ENCODE measurements at regions not wholly inside any gene's neighbourhood (a gene's known extent, or its start where the extent isn't known, plus 50 kb on each side); places are given as distances from the start of the nearest gene placed in this dataset.
"Not testable (repeated sequence)": the region's sequence is repeated elsewhere in the genome, so short reads cannot be mapped to it uniquely, and the experiment has no call there.

- not testable (repeated sequence) for DNase-seq (ENCODE audit: low read depth in 2 of 2)
These were observed 185.5 kb downstream of the ANXA1 start for GRCh38 chr9:73337182-73337581.

- no peak for DNase-seq (ENCODE audit: low read depth in 2 of 2)
These were observed 192.4 kb downstream of the ANXA1 start for GRCh38 chr9:73344060-73344459.

DNA sequence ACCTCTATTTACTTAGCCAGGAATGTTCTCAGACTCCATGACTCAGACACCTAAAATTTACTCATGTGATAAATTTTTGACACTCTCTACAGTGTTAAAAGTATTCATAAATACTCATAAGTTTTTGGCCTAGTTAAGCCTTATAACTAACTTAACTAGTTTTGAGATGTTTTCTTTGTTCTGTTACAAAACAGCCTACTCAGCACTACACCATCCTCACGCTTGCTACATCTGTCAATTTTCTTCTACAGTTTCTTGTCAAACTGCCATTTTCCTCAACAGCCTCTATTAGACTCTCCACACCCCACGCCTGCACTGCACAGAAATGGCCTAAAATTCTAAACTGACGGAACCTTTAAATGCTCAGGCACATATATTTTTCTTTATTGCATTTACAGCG is 195.5 kb downstream of the ANXA1 start:
- no peak for DNase-seq (ENCODE audit: low read depth in 2 of 2)

DNA sequence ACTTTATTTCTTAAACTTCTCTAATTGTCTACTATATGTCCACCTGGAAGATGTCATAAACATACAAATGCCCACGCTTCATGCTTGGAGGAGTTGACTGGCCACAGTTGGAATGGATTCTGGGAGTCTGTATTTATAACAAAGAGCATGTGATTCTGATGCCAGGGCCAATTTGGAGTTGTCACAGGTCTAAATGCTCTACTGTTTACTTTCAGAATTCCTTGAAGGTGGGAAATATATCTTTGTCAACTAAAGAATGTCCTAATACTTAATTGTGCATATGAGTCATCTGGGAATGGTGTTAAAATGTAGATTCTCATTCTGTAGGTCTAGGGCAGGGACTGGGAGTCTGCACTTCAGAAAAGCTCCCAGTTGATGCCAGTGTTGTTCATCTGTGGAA is 196.1 kb downstream of the ANXA1 start:
- no peak for DNase-seq (ENCODE audit: low read depth in 2 of 2)

DNA sequence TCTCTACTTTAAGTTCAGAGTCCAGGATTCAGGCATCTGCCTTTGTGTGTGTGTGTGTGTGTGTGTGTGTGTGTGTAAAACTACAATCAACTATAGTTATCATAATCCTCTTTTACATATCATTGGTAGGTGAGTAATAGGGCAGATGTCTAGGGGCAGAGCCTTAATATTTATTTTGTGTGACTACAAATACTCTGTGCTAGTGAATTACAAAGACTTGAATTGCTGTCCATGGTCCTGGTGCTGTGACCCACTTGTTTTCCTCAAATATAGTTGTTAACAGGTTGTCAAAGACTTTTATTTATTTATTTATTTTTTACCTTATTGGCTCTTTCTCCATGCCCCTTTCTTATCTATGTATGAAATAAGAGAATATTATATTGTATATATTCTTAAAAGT is 196.8 kb downstream of the ANXA1 start:
- no peak for DNase-seq (ENCODE audit: low read depth in 2 of 2)

- DNase-seq (ENCODE audit: low read depth in 2 of 2) = no peak
These were observed 197.8 kb downstream of the ANXA1 start for GRCh38 chr9:73349476-73349875.

- no peak for DNase-seq (ENCODE audit: low read depth in 2 of 2)
These were observed 205.9 kb downstream of the ANXA1 start for GRCh38 chr9:73357607-73358006.

DNA sequence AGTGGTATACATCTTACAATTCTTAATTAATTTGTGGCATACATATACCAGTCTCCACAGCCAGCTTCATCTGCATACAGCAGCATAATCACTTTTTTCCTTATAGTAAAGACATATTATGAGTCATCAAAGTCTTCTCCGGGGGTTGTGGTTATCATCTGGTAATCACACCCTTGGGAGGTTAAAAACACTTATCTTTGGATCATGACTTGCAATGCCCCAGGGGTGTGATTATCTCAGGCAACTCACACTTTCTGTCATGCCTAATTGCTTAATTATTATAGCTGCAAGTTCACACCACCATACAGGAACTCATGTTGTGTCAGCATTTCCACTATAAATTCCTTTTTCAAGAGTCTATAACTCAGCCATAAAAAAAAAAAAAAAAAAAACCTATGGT is 218.4 kb downstream of the ANXA1 start:
- DNase-seq (ENCODE audit: low read depth in 2 of 2) = no peak

DNA sequence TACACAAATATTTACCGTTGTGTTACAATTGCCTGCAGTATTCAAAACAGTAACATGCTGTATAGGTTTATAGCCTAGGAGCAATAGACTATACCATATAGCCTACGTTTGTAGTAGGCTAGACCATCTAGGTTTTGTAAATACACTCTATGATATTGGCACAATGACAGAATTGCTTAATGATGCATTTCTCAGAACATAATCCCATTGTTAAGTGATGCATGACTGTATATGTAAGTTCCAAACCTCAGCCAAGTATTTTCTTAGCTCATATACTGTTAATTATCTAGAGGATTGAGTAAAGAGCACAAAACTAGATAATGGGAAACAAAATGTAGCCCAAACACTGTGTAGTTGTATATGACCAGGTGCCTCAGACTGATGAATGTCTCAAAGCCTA is 220.1 kb downstream of the ANXA1 start:
- DNase-seq (ENCODE audit: low read depth in 2 of 2) = no peak

DNA sequence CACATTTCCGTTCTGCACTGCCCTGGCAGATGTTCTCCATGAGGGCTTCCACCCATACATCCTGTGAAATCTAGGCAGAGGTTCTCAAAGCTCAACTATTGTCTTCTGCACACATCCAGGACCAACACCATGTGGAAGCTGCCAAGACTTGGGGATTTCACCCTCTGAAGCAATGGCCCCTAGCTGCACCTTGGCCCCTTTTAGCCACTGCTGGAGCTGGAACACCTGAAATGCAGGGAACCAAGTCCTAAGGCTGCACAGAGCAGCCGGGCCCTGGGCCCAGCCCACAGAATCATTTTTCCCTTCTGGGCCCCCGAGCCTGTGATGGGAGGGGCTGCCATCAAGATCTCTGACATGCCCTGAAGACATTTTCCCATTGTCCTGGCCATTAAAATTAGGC is 228.7 kb downstream of the ANXA1 start:
- DNase-seq (ENCODE audit: low read depth in 2 of 2) = no peak

- DNase-seq (ENCODE audit: low read depth in 2 of 2) = no peak
These were observed 250.7 kb downstream of the ANXA1 start for GRCh38 chr9:73402081-73403028.

DNA sequence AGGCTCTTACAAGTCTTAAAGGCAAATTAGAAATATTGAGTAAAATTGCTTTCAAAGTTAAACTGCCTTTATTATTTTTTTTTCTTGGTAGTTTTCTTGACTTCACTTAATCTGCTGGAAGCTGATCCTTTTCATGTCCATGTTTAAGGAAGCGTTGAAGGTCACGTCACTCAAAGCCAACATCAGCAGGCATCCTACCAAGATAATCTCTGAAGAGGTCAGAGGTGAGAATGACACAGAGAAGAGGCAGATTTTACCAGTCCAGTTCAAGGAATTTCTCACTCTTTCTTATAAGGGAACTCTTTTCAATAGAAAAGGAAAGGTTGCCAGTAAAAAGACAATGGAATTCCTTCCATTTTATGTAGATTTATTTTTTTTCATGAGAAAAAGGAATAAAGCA is 259.8 kb downstream of the ANXA1 start:
- DNase-seq (ENCODE audit: low read depth in 2 of 2) = no peak

GRCh38 chr9:73412874-73413273 is 261.2 kb downstream of the ANXA1 start:
- no peak for DNase-seq (ENCODE audit: low read depth in 2 of 2)

- no peak for DNase-seq (ENCODE audit: low read depth in 2 of 2)
These were observed 272.2 kb downstream of the ANXA1 start for GRCh38 chr9:73423891-73424290.

DNA sequence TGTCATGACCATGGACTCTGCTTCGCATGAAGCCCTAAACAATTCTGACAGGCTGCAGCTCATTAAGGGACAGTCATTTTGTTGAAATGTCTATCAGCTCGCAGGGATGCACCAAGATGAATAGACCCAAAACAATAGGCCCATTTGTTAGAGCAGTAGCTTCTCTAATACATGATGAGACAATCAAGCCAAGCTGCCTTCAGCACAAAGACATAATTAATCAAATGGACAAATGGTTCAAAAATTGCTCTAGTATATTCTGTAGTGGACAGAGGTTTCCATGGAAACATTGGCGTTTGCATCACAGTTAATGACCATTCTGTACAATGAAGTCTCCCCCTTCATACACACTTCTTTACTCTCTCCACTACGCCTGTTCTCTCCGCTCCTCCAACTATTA is 274.6 kb downstream of the ANXA1 start:
- no peak for DNase-seq (ENCODE audit: low read depth in 2 of 2)

- DNase-seq (ENCODE audit: low read depth in 2 of 2) = no peak
These were observed 283.2 kb downstream of the ANXA1 start for GRCh38 chr9:73434826-73435225.

DNA sequence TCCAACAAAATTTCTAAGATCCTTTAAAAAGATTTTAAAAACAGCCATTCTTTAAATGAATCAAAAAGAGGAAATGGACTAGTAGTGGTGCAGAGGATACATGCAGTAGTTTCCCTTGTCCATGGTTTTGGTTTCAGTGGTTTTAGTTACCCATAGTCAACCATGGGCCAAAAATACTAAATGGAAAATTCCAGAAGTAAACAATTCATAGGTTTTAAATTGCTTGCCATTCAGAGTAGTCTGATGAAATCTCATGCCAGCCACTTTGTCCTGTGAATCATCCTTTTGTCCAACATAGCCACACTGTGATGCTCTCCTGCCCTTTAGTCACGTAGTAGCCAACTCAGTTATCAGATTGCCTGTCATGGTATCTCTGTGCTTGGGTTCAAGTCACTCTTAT is 286.1 kb downstream of the ANXA1 start:
- DNase-seq (ENCODE audit: low read depth in 2 of 2) = no peak

DNA sequence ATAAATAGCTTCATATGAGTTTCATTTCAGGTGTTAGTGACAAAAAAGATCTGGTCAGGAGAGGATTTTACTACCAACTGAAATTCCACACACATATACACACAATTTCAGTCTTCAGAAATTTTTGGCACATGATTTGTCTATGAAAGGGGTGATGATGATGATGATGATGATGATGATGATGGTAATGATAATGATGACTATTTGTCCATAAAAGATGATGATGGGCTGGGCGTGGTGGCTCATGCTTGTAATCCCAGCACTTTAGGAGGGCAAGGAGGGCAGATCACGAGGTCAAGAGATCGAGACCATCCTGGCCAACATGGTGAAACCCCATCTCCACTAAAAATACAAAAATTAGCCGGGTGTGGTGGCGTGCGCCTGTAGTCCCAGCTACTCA is 288.2 kb downstream of the ANXA1 start:
- DNase-seq (ENCODE audit: low read depth in 2 of 2) = not testable (repeated sequence)

DNA sequence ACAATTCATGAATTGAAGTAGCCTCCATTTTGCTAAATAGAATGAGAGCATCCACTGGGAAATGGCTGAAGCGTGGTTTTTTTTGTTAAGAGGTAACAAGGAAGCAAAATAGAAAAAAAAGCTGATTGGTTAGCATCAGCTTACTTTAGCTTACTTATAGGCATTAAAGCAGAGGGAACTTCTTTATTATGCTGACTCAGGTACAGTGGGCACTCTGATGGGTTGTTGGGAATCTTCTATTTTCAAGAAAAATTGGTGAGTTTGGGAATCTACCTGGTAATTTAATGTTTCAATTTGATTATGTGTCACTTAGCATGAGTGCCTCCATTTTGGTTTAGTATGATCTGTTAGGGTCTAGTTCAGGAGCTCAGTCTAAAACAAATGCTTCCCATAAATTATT is 289.6 kb downstream of the ANXA1 start:
- DNase-seq (ENCODE audit: low read depth in 2 of 2) = no peak

DNA sequence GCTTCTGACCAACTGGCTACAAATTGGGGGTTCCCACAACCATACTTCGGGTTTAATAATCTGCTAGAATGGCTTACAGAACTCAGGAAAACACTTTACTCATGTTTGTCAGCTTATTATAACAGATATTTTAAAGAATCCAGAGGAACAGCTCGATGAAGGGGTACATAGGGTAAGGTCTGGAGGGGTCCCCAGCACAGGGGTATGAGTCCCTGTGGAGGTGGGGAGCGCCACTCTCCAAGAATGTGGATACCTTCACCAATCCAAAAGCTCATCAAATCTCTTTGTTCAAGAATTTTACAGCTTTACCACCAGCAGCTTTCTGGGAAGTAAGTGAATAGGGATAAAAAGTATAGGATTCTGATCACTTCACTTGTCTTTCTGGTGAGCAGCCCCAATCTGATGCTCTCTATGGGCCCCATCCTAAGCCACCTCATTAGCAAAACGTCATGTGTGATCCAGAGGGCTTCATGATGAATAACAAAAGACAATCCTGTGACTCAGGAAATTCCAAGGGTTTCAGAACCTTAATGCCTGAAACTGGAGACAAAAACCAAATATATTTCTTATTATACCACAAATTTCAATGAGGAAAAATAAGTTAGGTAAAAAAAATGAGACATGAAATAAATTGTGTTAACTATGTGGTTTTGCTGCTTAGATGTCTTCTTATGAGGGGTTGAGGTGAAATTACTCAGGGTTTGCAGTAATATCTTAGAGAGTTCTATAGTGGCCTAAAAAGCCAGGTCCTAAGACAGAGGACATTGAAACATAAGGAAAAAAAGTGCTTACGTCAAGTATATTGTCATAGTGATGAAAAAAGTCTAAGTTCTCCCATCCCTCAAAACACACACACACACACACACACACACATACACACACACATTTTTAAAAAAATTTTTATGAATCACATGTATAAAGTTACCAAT is 290.5 kb downstream of the ANXA1 start:
- no peak for DNase-seq (ENCODE audit: low read depth in 2 of 2)

DNA sequence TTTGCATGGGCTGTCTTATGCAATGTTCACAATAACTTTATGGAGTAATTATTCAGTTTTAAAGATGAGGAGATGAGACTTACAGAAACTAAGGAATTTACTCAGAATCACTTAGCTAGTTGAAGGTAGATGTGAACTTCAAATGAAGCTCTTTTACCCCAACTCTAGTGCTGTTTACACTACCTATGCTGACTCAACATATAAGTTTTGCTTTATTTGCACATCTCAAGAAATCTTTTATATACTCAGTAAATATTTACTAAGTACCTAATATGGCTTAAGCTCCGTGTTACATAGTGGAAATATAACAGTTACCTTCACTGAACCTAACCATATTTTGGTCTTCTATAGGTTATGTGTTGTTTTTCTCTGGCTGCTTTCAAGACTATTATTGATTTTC is 293.2 kb downstream of the ANXA1 start:
- no peak for DNase-seq (ENCODE audit: low read depth in 2 of 2)

DNA sequence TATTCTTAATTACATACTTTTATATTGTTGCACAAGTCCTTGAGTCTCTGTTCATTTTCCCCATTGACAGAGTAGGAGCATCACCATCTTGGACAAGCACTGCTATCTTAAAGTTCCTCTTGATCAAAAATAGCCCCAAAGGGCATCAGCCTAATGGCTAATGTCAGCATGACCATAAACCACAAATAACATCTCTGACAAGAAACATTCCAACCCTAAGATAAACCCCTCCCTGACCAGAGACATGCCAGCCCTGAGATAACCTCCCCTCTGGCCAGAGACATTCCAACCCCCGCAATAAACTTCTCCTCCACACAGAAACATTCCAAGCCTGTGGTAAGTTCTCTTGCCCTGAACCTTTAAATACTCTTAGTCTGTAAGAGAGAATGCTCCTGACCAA is 293.7 kb downstream of the ANXA1 start:
- DNase-seq (ENCODE audit: low read depth in 2 of 2) = not testable (repeated sequence)

GRCh38 chr9:73446306-73446705 is 294.6 kb downstream of the ANXA1 start:
- no peak for DNase-seq (ENCODE audit: low read depth in 2 of 2)

All from stimulated activated CD4-positive, alpha-beta T cell treated with anti-CD3 and anti-CD28 coated beads, Interleukin-1b, Interleukin-23, amount 100 ng/mL, for 1 hour (primary cell).